ENCODE measurements at regions not wholly inside any gene's neighbourhood (a gene's known extent, or its start where the extent isn't known, plus 50 kb on each side); places are given as distances from the start of the nearest gene placed in this dataset.
"Not testable (repeated sequence)": the region's sequence is repeated elsewhere in the genome, so short reads cannot be mapped to it uniquely, and the experiment has no call there.

DNA sequence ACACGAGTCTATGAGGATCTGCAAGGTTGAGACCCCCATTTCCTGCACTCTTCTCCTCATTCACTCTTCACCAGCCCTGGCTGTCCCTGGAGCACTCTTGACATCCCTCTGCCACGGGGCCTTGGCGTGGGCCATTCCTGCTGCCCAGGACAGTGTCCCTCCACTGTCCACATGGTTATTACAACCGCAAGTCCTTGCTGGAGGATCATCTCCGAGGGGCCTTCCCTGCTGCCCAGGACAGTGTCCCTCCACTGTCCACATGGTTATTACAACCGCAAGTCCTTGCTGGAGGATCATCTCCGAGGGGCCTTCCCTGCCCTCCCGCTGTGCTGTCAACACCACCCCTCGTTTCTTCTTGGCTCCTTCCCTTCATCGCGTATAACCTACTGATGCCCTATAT is 850.7 kb downstream of the TBC1D22A start:
- not testable (repeated sequence) for TF ChIP-seq CTCF, POLR2A, POLR2AphosphoS5, EP300 (IDR thresholded peaks at IDR 0.05)
